Astrocyte (in vitro differentiated cells and primary cell): ENCODE measurements at regions not wholly inside any gene's neighbourhood (a gene's known extent, or its start where the extent isn't known, plus 50 kb on each side); places are given as distances from the start of the nearest gene placed in this dataset.

Experiments
- CTCF ChIP-seq: IDR thresholded peaks from 2 replicates; pipeline ENCODE4 v1.5.1; 2011; ENCODE audit warnings: low read depth, mild to moderate bottlenecking, inconsistent platforms, low read length, moderate library complexity; ENCODE audit not compliant: insufficient read depth
- EZH2 ChIP-seq: IDR thresholded peaks from 2 replicates; pipeline ENCODE4 v1.6.1; 2012; ENCODE audit warnings: mild to moderate bottlenecking, low read length, inconsistent platforms; ENCODE audit not compliant: insufficient read depth

- TF ChIP-seq CTCF, result no peak
- no peak for TF ChIP-seq EZH2
These were observed 104.1 kb upstream of the ZNF462 start for GRCh38 chr9:106758911-106759310.
